Sigmoid colon (tissue), 6 donors: ENCODE measurements at regions not wholly inside any gene's neighbourhood (a gene's known extent, or its start where the extent isn't known, plus 50 kb on each side); places are given as distances from the start of the nearest gene placed in this dataset.

ENCODE experiments used
- DNase-seq: peaks from one replicate; pipeline ENCODE4 v3.0.0-alpha.2; 2019
- H3K27ac ChIP-seq, 4 donors: fragments of 200-600 bp; sonication (generic); one replicate each; pipeline ENCODE4 v1.5.1; 2016 to 2019; ENCODE audit warnings: mild to moderate bottlenecking in 1 of 4
- H3K27me3 ChIP-seq, 3 donors: fragments of 200-600 bp; sonication (generic); one replicate each; pipeline ENCODE4 v1.5.1; 2019; ENCODE audit warnings: mild to moderate bottlenecking in 1 of 3
- H3K36me3 ChIP-seq, 4 donors: fragments of 200-600 bp; sonication (generic); one replicate each; pipeline ENCODE4 v1.5.1; 2016 to 2019
- H3K4me1 ChIP-seq, 4 donors: fragments of 200-600 bp; sonication (generic); one replicate each; pipeline ENCODE4 v1.5.1; 2017 to 2019
- H3K4me3 ChIP-seq, 4 donors: fragments of 200-600 bp; sonication (generic); one replicate each; pipeline ENCODE4 v1.5.1; 2017 to 2019; ENCODE audit warnings: mild to moderate bottlenecking in 2 of 4, moderate library complexity in 1 of 4
- H3K9me3 ChIP-seq, 4 donors: fragments of 200-600 bp in 3 of 4; sonication (generic) in 3 of 4; one replicate each; pipeline versions ENCODE4 v1.5.1 to v1.6.1; 2013 to 2019
- EP300 ChIP-seq, 4 donors: sonication (generic); formaldehyde crosslinking; IDR thresholded peaks; one replicate each; pipeline ENCODE4 v1.6.1; 2017; ENCODE audit warnings: antibody characterized with exemption in 4 of 4
- POLR2A ChIP-seq, 2 donors: fragments of 450-650 bp; IDR thresholded peaks; one replicate each; pipeline ENCODE4 v1.6.1; 2016; ENCODE audit warnings: antibody characterized with exemption in 2 of 2, mild to moderate bottlenecking in 2 of 2, moderate library complexity in 2 of 2
- POLR2AphosphoS5 ChIP-seq, 4 donors: sonication (generic); formaldehyde crosslinking; IDR thresholded peaks; one replicate each; pipeline ENCODE4 v1.6.1; 2017; ENCODE audit warnings: antibody characterized with exemption in 4 of 4
- WGBS, 2 donors: extraction: QIAGEN DNeasy Blood & Tissue Kit; methylation state at CpG; one replicate each; pipeline ENCODE4 v1.1.7; 2013; 5-methylcytosine and 5-hydroxymethylcytosine counted together
- intact Hi-C: fragments of 100-400 bp; cut with DNase I; formaldehyde crosslinking; loops from one replicate; pipeline ENCODE4 v1.15.1; 2023
- TF ChIP-seq, protein P1 (sequence below), 4 experiments: fragments of 450-650 bp in 3 of 4; fragments of 200-600 bp in 1 of 4; IDR thresholded peaks; one replicate each; pipeline ENCODE4 v1.5.1; 2016 to 2019; ENCODE audit warnings: antibody characterized with exemption in 4 of 4, mild to moderate bottlenecking in 3 of 4, moderate library complexity in 2 of 4
- donor health status: healthy with polysubstance abuse.
- donor health status: healthy.

DNA sequence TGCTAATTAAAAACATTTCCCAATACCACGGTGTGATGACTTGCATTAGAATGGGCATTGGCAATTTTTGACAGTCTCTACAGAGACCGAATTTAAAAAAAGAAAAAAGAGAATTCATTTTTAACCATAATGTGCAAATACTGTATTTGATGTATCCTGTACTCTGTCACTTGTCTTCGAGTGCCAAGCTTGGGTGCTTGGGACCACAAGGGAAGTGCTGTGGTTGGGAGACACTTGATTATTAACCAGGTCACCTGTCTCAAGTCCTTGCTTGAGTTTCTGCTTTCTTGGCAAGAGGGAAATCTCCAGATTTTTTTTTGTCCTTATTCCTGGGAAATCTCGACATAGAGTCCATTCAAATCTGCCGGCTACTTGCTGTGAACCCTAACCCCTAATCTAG lies 209.0 kb downstream of the MC4R start:
- no peak for TF ChIP-seq EP300 (IDR thresholded peaks at IDR 0.05)
- no peak for TF ChIP-seq POLR2A (IDR thresholded peaks at IDR 0.05)
- no peak for TF ChIP-seq POLR2AphosphoS5 (IDR thresholded peaks at IDR 0.05)
- Histone ChIP-seq H3K4me3 (no peak overlapping the region), H3K27ac (no peak overlapping the region), H3K27me3 (no peaks in the 10 kb centered on the region), H3K36me3 (no peaks in the 10 kb centered on the region), H3K4me1 (no peaks in the 10 kb centered on the region), H3K9me3 (no peaks in the 10 kb centered on the region)
- intact Hi-C loops = no loop called here
- no peak for DNase-seq
- 77 to 89% methylated on average over 5 of the region's 5 CpGs for WGBS, 2 donors

DNA sequence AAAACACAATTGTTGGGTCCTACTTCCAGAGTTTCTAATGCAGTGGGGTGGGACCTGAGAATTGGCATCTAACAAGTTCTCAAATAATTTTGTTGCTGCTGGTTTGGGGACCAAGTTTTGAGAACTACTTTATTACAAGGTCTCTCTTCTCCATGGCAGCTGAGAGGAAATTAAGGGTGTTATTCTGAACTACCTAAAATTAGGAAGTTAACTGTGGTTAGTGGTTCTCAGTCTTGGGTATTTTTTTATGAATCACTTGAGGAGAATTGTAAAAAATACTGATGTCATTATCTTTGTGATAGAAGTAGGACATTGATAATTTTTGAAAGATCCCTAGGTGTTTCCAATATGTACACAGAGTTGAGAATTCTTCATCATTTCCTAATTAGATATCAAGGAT lies 210.2 kb downstream of the MC4R start:
- no peak overlapping the region for H3K27ac ChIP-seq
- DNase-seq = no peak
- intact Hi-C loops = no loop called here
- H3K36me3 ChIP-seq = no peaks in the 10 kb centered on the region
- no peak overlapping the region for H3K4me3 ChIP-seq
- no peaks in the 10 kb centered on the region for H3K9me3 ChIP-seq
- H3K27me3 ChIP-seq = no peaks in the 10 kb centered on the region
- H3K4me1 ChIP-seq = no peaks in the 10 kb centered on the region
- TF ChIP-seq EP300 (IDR thresholded peaks at IDR 0.05) (no peak), POLR2AphosphoS5 (IDR thresholded peaks at IDR 0.05) (no peak), POLR2A (IDR thresholded peaks at IDR 0.05) (no peak)
- TF ChIP-seq, protein P1, sequence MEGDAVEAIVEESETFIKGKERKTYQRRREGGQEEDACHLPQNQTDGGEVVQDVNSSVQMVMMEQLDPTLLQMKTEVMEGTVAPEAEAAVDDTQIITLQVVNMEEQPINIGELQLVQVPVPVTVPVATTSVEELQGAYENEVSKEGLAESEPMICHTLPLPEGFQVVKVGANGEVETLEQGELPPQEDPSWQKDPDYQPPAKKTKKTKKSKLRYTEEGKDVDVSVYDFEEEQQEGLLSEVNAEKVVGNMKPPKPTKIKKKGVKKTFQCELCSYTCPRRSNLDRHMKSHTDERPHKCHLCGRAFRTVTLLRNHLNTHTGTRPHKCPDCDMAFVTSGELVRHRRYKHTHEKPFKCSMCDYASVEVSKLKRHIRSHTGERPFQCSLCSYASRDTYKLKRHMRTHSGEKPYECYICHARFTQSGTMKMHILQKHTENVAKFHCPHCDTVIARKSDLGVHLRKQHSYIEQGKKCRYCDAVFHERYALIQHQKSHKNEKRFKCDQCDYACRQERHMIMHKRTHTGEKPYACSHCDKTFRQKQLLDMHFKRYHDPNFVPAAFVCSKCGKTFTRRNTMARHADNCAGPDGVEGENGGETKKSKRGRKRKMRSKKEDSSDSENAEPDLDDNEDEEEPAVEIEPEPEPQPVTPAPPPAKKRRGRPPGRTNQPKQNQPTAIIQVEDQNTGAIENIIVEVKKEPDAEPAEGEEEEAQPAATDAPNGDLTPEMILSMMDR (IDR thresholded peaks at IDR 0.05) = no peak

DNA sequence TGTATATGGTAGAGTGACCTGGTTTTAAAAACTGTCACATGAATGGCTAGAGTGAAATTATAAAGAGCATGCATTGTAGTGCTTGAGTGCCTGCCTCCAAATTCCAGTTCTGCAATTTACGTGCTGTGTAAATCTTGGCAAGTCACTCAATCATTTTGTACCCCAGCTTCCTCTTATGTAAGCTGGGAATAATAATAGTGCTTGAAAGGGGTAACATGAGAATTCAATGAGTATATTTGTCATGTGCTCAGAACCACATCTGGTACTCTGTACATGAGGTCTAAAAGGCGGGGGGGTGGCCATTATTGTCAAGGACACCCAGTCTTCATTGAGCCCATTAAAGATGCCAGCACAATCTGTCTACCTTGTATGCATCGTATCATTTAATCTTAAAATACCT lies 214.8 kb downstream of the MC4R start:
- no peaks in the 10 kb centered on the region for H3K27me3 ChIP-seq
- WGBS, 2 donors = 81 to 86% methylated on average over 3 of the region's 3 CpGs
- TF ChIP-seq, protein P1 (IDR thresholded peaks at IDR 0.05) = no peak
- TF ChIP-seq POLR2AphosphoS5 (IDR thresholded peaks at IDR 0.05) (no peak), EP300 (IDR thresholded peaks at IDR 0.05) (no peak), POLR2A (IDR thresholded peaks at IDR 0.05) (no peak)
- H3K9me3 ChIP-seq = no peaks in the 10 kb centered on the region
- no peak for DNase-seq
- no peak overlapping the region for H3K4me3 ChIP-seq
- intact Hi-C loops = no loop called here
- no peak overlapping the region for H3K27ac ChIP-seq
- H3K4me1 ChIP-seq = no peaks in the 10 kb centered on the region
- no peaks in the 10 kb centered on the region for H3K36me3 ChIP-seq

DNA sequence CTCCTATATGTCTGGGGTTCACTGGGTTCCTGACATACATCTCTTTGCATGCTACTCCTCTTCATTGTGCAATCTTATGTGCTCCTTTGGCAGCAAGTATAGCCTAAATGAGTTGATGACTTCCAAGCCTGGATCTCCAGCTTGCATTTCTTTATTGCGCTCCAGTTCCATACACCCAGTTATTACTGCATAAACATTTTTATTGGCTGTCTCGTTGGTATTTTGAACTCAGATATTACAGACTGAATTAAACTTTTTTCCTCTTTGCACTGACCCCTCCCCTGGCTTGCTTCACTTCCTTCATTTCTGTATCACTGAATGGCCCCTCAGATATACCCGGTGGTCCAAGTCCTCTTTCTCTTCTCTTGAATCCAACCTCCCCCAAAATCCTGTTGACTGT lies 219.2 kb downstream of the MC4R start:
- no peak for TF ChIP-seq EP300 (IDR thresholded peaks at IDR 0.05)
- TF ChIP-seq, protein P1 (IDR thresholded peaks at IDR 0.05) = no peak
- no peak for TF ChIP-seq POLR2A (IDR thresholded peaks at IDR 0.05)
- TF ChIP-seq POLR2AphosphoS5 (IDR thresholded peaks at IDR 0.05) = no peak
- no peaks in the 10 kb centered on the region for H3K9me3 ChIP-seq
- no peaks in the 10 kb centered on the region for H3K27me3 ChIP-seq
- no peak overlapping the region for H3K27ac ChIP-seq
- no peaks in the 10 kb centered on the region for H3K36me3 ChIP-seq
- intact Hi-C loops = no loop called here
- no peak overlapping the region for H3K4me3 ChIP-seq
- DNase-seq = no peak
- 37 to 79% methylated on average over 3 of the region's 3 CpGs for WGBS, 2 donors
- H3K4me1 ChIP-seq = no peaks in the 10 kb centered on the region

DNA sequence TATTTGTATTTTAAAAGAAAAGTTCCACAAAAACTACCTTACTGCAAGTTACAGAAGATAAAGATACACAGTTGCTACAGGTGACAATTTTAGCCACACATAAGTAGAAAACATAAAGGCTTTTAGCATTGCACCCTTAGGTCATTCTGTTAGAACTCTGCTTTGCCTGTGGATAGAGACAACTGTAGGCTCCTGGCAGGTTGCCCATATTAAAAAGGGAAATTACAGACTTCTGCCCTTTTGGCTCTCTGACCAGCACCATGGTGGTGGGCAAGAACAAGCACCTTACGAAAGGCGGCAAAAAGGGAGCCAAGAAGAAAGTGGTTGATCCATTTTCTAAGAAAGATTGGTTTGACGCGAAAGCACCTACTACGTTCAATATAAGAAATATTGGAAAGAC lies 223.3 kb downstream of the MC4R start:
- no peak for DNase-seq
- Histone ChIP-seq H3K36me3 (no peaks in the 10 kb centered on the region), H3K4me3 (no peak overlapping the region), H3K27me3 (no peaks in the 10 kb centered on the region), H3K4me1 (no peaks in the 10 kb centered on the region), H3K27ac (no peak overlapping the region), H3K9me3 (no peaks in the 10 kb centered on the region)
- intact Hi-C loops = no loop called here
- WGBS, 2 donors = 97 to 99% methylated on average over 5 of the region's 5 CpGs
- TF ChIP-seq POLR2A (IDR thresholded peaks at IDR 0.05) (no peak), EP300 (IDR thresholded peaks at IDR 0.05) (no peak), POLR2AphosphoS5 (IDR thresholded peaks at IDR 0.05) (no peak)
- TF ChIP-seq, protein P1 (IDR thresholded peaks at IDR 0.05) = no peak
